ENCODE measurements at regions not wholly inside any gene's neighbourhood (a gene's known extent, or its start where the extent isn't known, plus 50 kb on each side); places are given as distances from the start of the nearest gene placed in this dataset.
"Not testable (repeated sequence)": the region's sequence is repeated elsewhere in the genome, so short reads cannot be mapped to it uniquely, and the experiment has no call there.

DNA sequence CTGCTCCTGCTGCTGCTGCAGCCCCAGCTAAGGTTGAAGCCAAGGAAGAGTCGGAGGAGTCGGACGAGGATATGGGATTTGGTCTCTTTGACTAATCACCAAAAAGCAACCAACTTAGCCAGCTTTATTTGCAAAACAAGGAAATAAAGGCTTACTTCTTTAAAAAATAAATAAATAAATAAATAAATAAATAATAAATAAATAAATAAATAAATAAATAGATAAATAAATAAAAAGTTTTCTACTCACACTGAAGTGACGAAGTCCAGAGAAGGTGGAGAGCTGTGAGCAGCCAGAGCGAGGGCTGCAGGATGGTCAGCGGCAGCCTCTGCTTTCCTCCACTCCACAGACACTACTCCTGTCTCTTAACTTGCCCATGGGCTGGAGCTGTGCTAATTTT lies 105.6 kb upstream of the ATL2 start:
- POLR2A ChIA-PET; H3K79me2 ChIP-seq (ENCODE audit: insufficient read depth, low read length); DNase-seq (ENCODE audit: low read depth, low spot score); RAD21 ChIA-PET (ENCODE audit: low non-redundant PET in 1 of 2, low total read pairs in 2 of 2, uncharacterized antibody in 2 of 2, unreplicated experiment in 2 of 2); H3K4me2 ChIP-seq (ENCODE audit: low read length); CTCF ChIA-PET; BruUV-seq (replicated peaks); H2AFZ ChIP-seq (ENCODE audit: low read depth, low read length, poor library complexity, severe bottlenecking); H3K36me3 ChIP-seq (ENCODE audit: control insufficient read depth in 1 of 2, insufficient read depth in 2 of 2, low read length in 2 of 2); H3K4me1 ChIP-seq (ENCODE audit: control insufficient read depth in 1 of 2, insufficient read depth in 2 of 2, low read length in 2 of 2); H4K20me1 ChIP-seq (ENCODE audit: insufficient read depth); H3K9me2 ChIP-seq (ENCODE audit: insufficient read depth); H3K4me3 ChIP-seq (replicated peaks in 1 of 2; ENCODE audit: low read depth in 1 of 2, low read length in 2 of 2); H3K9me3 ChIP-seq (ENCODE audit: control insufficient read depth in 1 of 2, insufficient read depth in 1 of 2, low read depth in 1 of 2, low read length in 2 of 2); H3K27me3 ChIP-seq (ENCODE audit: insufficient read depth, low read length); intact Hi-C loops (cut with micrococcal nuclease); H3K27ac ChIP-seq (ENCODE audit: low read depth, low read length); H3K9ac ChIP-seq (ENCODE audit: low read length); ATAC-seq: not testable (repeated sequence)

DNA sequence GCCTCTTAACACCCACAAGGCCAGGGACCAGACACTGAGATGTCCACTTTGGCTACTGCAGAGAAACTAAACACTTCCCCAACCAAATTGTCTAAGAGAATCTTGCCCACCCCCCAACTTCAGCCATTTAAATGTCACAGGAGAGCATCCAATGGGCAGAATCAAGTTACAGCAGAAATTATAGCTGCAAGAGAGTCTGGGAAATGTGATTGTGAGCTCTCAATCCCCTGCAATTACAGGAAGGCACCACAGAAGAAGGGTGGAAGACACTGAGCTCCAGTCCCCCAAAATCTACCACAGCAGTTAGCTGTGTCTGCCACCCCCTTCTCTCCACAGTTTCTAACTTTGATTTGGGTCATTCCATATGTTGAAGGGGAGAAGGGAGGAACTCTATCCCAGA lies 103.5 kb upstream of the ATL2 start:
- Histone ChIP-seq H3K36me3 (ENCODE audit: control insufficient read depth in 1 of 2, insufficient read depth in 2 of 2, low read length in 2 of 2) (no peaks in the 10 kb centered on the region), H3K4me2 (ENCODE audit: low read length) (no peak overlapping the region), H3K9me3 (ENCODE audit: control insufficient read depth in 1 of 2, insufficient read depth in 1 of 2, low read depth in 1 of 2, low read length in 2 of 2) (peaks cover 0 to 10% of the 10 kb centered on the region in 2 experiments; a peak in 1 of 4 replicates), H4K20me1 (ENCODE audit: insufficient read depth) (no peaks in the 10 kb centered on the region), H3K4me3 (replicated peaks in 1 of 2; ENCODE audit: low read depth in 1 of 2, low read length in 2 of 2) (no peak overlapping the region), H2AFZ (ENCODE audit: low read depth, low read length, poor library complexity, severe bottlenecking) (no peak overlapping the region), H3K79me2 (ENCODE audit: insufficient read depth, low read length) (no peaks in the 10 kb centered on the region), H3K27ac (ENCODE audit: low read depth, low read length) (no peak overlapping the region), H3K9me2 (ENCODE audit: insufficient read depth) (no peaks in the 10 kb centered on the region), H3K9ac (ENCODE audit: low read length) (no peak overlapping the region), H3K27me3 (ENCODE audit: insufficient read depth, low read length) (no peaks in the 10 kb centered on the region), H3K4me1 (ENCODE audit: control insufficient read depth in 1 of 2, insufficient read depth in 2 of 2, low read length in 2 of 2) (no peaks in the 10 kb centered on the region)
- intact Hi-C loops (cut with micrococcal nuclease): no loop called here
- ChIA-PET POLR2A (no interaction called here), RAD21 (ENCODE audit: low non-redundant PET in 1 of 2, low total read pairs in 2 of 2, uncharacterized antibody in 2 of 2, unreplicated experiment in 2 of 2) (no interaction called here), CTCF (no interaction called here)
- BruUV-seq (replicated peaks): no TSS peak
- DNase-seq (ENCODE audit: low read depth, low spot score) (no peak), ATAC-seq (no peak)
- TF ChIP-seq TCF7L2 (IDR thresholded peaks at IDR 0.05; ENCODE audit: borderline replicate concordance, extremely low read depth, insufficient read depth, insufficient read length) (no peak), CEBPB (IDR thresholded peaks at IDR 0.05; ENCODE audit: low read depth) (no peak), ZNF274 (IDR thresholded peaks at IDR 0.05; ENCODE audit: low read depth, low read length) (no peak), SIN3A (IDR thresholded peaks at IDR 0.05; ENCODE audit: low read depth) (no peak), EGR1 (IDR thresholded peaks at IDR 0.05; ENCODE audit: low read depth) (no peak), EZH2 (IDR thresholded peaks at IDR 0.05) (no peak), RAD21 (IDR thresholded peaks at IDR 0.05; ENCODE audit: low read depth) (no peak), EZH2phosphoT487 (IDR thresholded peaks at IDR 0.05; ENCODE audit: borderline replicate concordance) (no peak), POLR2A (IDR thresholded peaks at IDR 0.05; ENCODE audit: borderline replicate concordance, extremely low read depth, insufficient read depth, insufficient read length) (no peak), SRF (IDR thresholded peaks at IDR 0.05; ENCODE audit: low read depth) (no peak), ZFX (IDR thresholded peaks at IDR 0.05) (no peak)
- TF ChIP-seq, protein P1, sequence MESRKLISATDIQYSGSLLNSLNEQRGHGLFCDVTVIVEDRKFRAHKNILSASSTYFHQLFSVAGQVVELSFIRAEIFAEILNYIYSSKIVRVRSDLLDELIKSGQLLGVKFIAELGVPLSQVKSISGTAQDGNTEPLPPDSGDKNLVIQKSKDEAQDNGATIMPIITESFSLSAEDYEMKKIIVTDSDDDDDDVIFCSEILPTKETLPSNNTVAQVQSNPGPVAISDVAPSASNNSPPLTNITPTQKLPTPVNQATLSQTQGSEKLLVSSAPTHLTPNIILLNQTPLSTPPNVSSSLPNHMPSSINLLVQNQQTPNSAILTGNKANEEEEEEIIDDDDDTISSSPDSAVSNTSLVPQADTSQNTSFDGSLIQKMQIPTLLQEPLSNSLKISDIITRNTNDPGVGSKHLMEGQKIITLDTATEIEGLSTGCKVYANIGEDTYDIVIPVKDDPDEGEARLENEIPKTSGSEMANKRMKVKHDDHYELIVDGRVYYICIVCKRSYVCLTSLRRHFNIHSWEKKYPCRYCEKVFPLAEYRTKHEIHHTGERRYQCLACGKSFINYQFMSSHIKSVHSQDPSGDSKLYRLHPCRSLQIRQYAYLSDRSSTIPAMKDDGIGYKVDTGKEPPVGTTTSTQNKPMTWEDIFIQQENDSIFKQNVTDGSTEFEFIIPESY (IDR thresholded peaks at IDR 0.05; ENCODE audit: extremely low read depth, insufficient replicate concordance, low read length): no peak
- TF ChIP-seq, protein P2, sequence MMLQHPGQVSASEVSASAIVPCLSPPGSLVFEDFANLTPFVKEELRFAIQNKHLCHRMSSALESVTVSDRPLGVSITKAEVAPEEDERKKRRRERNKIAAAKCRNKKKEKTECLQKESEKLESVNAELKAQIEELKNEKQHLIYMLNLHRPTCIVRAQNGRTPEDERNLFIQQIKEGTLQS (IDR thresholded peaks at IDR 0.05): no peak
- TF ChIP-seq, protein P3, sequence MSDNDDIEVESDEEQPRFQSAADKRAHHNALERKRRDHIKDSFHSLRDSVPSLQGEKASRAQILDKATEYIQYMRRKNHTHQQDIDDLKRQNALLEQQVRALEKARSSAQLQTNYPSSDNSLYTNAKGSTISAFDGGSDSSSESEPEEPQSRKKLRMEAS (IDR thresholded peaks at IDR 0.05): no peak
- TF ChIP-seq, protein P4, sequence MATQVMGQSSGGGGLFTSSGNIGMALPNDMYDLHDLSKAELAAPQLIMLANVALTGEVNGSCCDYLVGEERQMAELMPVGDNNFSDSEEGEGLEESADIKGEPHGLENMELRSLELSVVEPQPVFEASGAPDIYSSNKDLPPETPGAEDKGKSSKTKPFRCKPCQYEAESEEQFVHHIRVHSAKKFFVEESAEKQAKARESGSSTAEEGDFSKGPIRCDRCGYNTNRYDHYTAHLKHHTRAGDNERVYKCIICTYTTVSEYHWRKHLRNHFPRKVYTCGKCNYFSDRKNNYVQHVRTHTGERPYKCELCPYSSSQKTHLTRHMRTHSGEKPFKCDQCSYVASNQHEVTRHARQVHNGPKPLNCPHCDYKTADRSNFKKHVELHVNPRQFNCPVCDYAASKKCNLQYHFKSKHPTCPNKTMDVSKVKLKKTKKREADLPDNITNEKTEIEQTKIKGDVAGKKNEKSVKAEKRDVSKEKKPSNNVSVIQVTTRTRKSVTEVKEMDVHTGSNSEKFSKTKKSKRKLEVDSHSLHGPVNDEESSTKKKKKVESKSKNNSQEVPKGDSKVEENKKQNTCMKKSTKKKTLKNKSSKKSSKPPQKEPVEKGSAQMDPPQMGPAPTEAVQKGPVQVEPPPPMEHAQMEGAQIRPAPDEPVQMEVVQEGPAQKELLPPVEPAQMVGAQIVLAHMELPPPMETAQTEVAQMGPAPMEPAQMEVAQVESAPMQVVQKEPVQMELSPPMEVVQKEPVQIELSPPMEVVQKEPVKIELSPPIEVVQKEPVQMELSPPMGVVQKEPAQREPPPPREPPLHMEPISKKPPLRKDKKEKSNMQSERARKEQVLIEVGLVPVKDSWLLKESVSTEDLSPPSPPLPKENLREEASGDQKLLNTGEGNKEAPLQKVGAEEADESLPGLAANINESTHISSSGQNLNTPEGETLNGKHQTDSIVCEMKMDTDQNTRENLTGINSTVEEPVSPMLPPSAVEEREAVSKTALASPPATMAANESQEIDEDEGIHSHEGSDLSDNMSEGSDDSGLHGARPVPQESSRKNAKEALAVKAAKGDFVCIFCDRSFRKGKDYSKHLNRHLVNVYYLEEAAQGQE (IDR thresholded peaks at IDR 0.05; ENCODE audit: low read depth): no peak
